Mammary epithelial cell (primary cell): ENCODE measurements at regions not wholly inside any gene's neighbourhood (a gene's known extent, or its start where the extent isn't known, plus 50 kb on each side); places are given as distances from the start of the nearest gene placed in this dataset.

Source experiments
- CTCF ChIP-seq, 2 donors: IDR thresholded peaks in 1 of 2; conservative IDR thresholded peaks in 1 of 2; 2 replicates each; pipeline ENCODE4 v1.5.1; 2011 to 2012; ENCODE audit warnings: inconsistent platforms in 2 of 2, low read length in 2 of 2, mild to moderate bottlenecking in 2 of 2, control low read depth in 1 of 2, low read depth in 1 of 2; ENCODE audit not compliant: insufficient read depth in 1 of 2; ENCODE audit errors: extremely low read depth in 1 of 2
- EZH2 ChIP-seq: IDR thresholded peaks from 2 replicates; pipeline ENCODE4 v1.6.1; 2012; ENCODE audit warnings: low read length, inconsistent platforms, borderline replicate concordance

GRCh38 chr1:29762635-29763034, 526.3 kb downstream of the PTPRU start:
- no peak for TF ChIP-seq CTCF (conservative IDR thresholded peaks at IDR 0.05 in 1 of 2, IDR thresholded peaks at IDR 0.05 in 1 of 2; ENCODE audit: extremely low read depth in 1 of 2, insufficient read depth in 1 of 2, low read depth in 1 of 2, low read length in 2 of 2)
- TF ChIP-seq EZH2: no peak
